GM12865 (cell line): ENCODE measurements at regions not wholly inside any gene's neighbourhood (a gene's known extent, or its start where the extent isn't known, plus 50 kb on each side); places are given as distances from the start of the nearest gene placed in this dataset.
"Not testable (repeated sequence)": the region's sequence is repeated elsewhere in the genome, so short reads cannot be mapped to it uniquely, and the experiment has no call there.

Experiments
- DNase-seq: peaks from one replicate; pipeline ENCODE4 v3.0.0; 2010; ENCODE audit warnings: low read depth
- H3K4me3 ChIP-seq: 2 replicates; pipeline ENCODE4 v1.5.1; 2011; ENCODE audit warnings: mild to moderate bottlenecking, low read depth, low read length, control low read depth
- TF ChIP-seq, protein P1 (sequence below): IDR thresholded peaks from 2 replicates; pipeline ENCODE4 v1.5.1; 2011; ENCODE audit warnings: low read length, control low read depth, low read depth, inconsistent platforms; ENCODE audit not compliant: insufficient read depth; ENCODE audit errors: missing control alignments

DNA sequence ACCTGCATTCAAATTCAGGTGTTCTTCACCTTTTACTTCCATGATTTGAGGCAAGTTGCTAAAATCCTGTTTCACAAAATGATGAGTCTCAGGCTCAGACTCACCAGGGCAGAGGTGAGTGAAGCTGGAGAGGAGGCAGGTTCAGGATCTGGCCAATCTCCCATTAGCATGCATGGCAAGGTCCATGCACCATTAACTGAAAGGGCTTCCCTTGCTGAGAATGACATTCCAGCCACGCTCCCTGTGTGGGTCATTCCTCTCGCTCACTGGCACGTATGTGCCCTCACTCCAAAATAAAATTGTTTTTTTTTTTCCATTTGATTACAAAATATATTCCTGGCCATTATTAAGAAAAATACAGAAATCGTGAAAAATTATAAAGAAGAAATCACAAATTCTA, 257.6 kb downstream of the C12orf75 start:
- no peak for DNase-seq
- no peak overlapping the region for H3K4me3 ChIP-seq
- TF ChIP-seq, protein P1, sequence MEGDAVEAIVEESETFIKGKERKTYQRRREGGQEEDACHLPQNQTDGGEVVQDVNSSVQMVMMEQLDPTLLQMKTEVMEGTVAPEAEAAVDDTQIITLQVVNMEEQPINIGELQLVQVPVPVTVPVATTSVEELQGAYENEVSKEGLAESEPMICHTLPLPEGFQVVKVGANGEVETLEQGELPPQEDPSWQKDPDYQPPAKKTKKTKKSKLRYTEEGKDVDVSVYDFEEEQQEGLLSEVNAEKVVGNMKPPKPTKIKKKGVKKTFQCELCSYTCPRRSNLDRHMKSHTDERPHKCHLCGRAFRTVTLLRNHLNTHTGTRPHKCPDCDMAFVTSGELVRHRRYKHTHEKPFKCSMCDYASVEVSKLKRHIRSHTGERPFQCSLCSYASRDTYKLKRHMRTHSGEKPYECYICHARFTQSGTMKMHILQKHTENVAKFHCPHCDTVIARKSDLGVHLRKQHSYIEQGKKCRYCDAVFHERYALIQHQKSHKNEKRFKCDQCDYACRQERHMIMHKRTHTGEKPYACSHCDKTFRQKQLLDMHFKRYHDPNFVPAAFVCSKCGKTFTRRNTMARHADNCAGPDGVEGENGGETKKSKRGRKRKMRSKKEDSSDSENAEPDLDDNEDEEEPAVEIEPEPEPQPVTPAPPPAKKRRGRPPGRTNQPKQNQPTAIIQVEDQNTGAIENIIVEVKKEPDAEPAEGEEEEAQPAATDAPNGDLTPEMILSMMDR = no peak

- H3K4me3 ChIP-seq = no peak overlapping the region
- TF ChIP-seq, protein P1 = no peak
- no peak for DNase-seq
Measured at GRCh38 chr12:105590571-105590970, 260.1 kb downstream of the C12orf75 start.

GRCh38 chr12:105595440-105595839, 264.9 kb downstream of the C12orf75 start:
- no peak for DNase-seq
- TF ChIP-seq, protein P1 = no peak
- H3K4me3 ChIP-seq = no peak overlapping the region

DNA sequence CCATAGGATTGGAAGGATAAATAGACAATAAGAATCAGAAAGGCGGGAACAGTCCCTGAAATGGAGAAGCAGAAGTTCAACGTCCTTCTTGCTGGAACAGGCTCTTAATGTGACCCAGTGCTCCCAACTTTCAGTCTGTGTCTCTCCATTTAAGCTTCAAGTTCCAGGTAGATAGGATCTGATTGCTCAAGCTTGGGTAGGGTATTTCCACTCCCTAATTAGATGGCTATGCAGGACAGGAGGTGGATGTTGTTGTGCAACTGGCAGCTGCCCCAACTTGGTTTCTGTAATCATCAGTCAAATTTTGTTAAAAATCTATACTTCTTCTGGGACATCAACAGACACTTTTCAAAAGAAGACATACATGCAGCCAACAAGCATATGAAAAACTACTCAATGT, 266.2 kb downstream of the C12orf75 start:
- H3K4me3 ChIP-seq = no peak overlapping the region
- TF ChIP-seq, protein P1 = no peak
- no peak for DNase-seq

GRCh38 chr12:105598031-105598430, 267.5 kb downstream of the C12orf75 start:
- H3K4me3 ChIP-seq = no peak overlapping the region
- TF ChIP-seq, protein P1 = no peak

DNA sequence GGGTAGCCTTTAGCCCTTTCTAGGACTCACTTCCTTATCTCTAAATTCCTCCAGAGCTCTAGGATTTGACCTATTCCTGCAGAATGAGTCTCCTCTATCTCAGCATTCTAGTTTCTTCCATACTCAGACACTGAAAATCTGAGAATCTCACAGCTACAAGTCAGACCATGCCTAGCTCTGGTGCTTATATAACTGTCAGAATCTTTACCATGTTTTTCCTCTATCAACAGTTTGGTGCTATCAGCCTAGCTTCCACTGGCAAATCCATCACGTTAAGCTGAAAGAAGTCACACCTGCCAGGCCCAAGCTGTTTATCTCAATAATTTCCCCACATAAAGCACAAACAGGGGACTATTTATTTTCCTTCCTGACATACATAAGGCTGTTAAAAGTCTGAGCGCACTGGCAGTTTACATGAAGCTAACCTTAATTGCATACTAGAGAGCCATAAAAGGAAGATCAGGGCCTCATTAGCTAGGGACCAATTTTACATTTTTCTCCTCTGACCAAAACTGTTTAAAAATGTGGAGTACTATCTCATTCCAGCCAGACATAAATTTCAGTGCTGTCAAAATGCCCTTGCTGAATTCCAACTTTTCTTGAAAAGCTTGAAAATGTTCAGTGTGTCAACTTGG, 270.5 kb downstream of the C12orf75 start:
- TF ChIP-seq, protein P1 = no peak

More at GRCh38 chr12:105598031-105598430, 267.5 kb downstream of the C12orf75 start:
- no peak for DNase-seq

GRCh38 chr12:105602312-105602711, 271.8 kb downstream of the C12orf75 start:
- peak; percentile 3 for DNase-seq
- H3K4me3 ChIP-seq = not testable (repeated sequence)

More for the DNA sequence above, 270.5 kb downstream of the C12orf75 start:
- no peak overlapping the region for H3K4me3 ChIP-seq
- no peak for DNase-seq

DNA sequence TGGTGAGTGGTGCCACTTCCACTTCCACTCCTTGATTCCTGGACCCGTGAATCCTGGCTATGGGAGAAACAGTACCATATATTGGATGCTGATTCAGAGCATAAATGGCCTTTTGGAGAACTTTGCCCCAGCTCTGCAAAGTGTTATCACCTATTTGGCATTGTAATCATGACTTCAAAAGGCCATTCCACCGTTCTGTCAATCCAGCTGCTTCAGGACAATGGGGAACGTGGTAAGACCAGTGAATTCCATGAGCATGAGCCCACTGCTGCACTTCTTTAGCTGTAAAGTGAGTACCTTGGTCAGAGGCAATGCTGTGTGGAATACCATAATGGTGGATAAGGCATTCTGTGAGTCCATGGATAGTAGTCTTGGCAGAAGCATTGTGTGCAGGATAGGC, 273.8 kb downstream of the C12orf75 start:
- not testable (repeated sequence) for DNase-seq, H3K4me3 ChIP-seq

GRCh38 chr12:105606613-105607012, 276.1 kb downstream of the C12orf75 start:
- not testable (repeated sequence) for DNase-seq, H3K4me3 ChIP-seq

GRCh38 chr12:105609001-105609400, 278.5 kb downstream of the C12orf75 start:
- not testable (repeated sequence) for DNase-seq, H3K4me3 ChIP-seq
